AG04450 (cell line): ENCODE measurements at regions not wholly inside any gene's neighbourhood (a gene's known extent, or its start where the extent isn't known, plus 50 kb on each side); places are given as distances from the start of the nearest gene placed in this dataset.
A peak's percentile ranks its signal among the peaks of the same experiment; 100 is the strongest.

Experiments
- CTCF ChIA-PET: fragments of 300-600, 350-600 bp; formaldehyde crosslinking; extraction: SDS; loops from one replicate; lab custom pipeline; 2022; ENCODE audit warnings: antibody characterized with exemption, inconsistent platforms; lab: Charles Lee
- POLR2A ChIA-PET: fragments of 350-600 bp; formaldehyde crosslinking; extraction: SDS; loops from one replicate; lab custom pipeline; 2021; ENCODE audit warnings: antibody characterized with exemption, inconsistent platforms; lab: Yijun Ruan, JAX
- DNase-seq: peaks from one replicate; pipeline ENCODE4 v3.0.0-alpha.2; 2011; ENCODE audit warnings: low read depth, low spot score
- H3K27ac ChIP-seq: one replicate; pipeline ENCODE4 v1.5.1; 2012; ENCODE audit warnings: low read depth, low read length, control low read depth
- H3K27me3 ChIP-seq: one replicate; pipeline ENCODE4 v1.6.0; 2012; ENCODE audit warnings: low read length; ENCODE audit not compliant: control insufficient read depth, insufficient read depth
- H3K4me3 ChIP-seq: 2 replicates; pipeline ENCODE4 v1.5.1; 2011; ENCODE audit warnings: mild to moderate bottlenecking, low read depth, low read length, control low read depth
- H3K9me3 ChIP-seq: 2 replicates; pipeline ENCODE4 v1.5.1; 2012; ENCODE audit warnings: low read length; ENCODE audit not compliant: control insufficient read depth, insufficient read depth
- TF ChIP-seq, protein P1 (sequence below): IDR thresholded peaks from 2 replicates; pipeline ENCODE4 v1.5.1; 2011; ENCODE audit warnings: low read depth, low read length, control low read depth, inconsistent platforms

DNA sequence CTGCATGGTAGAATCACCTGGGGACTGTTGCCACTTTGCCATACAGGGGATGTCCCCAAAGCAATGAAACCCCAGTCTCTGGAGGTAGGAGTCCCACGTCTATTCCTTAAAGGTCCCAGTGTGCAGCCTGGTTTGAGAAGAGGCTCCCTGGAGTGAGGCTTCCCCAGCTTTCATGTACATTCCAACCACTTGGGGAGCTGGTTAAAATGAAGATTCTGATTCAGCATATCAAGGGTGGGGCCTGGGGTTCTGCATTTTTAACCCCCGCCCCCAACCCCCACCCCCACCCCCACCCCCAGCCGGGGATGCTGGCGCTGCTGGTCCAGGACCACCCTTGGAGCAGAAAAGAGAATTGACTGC, 241.2 kb downstream of the FOXL1 start:
- DNase-seq, result no peak
- Histone ChIP-seq H3K27me3 (peaks cover 5% of the 10 kb centered on the region), H3K27ac (no peak overlapping the region), H3K9me3 (no peaks in the 10 kb centered on the region; the same call in 1 of the 2 replicates), H3K4me3 (no peak overlapping the region)
- TF ChIP-seq, protein P1, sequence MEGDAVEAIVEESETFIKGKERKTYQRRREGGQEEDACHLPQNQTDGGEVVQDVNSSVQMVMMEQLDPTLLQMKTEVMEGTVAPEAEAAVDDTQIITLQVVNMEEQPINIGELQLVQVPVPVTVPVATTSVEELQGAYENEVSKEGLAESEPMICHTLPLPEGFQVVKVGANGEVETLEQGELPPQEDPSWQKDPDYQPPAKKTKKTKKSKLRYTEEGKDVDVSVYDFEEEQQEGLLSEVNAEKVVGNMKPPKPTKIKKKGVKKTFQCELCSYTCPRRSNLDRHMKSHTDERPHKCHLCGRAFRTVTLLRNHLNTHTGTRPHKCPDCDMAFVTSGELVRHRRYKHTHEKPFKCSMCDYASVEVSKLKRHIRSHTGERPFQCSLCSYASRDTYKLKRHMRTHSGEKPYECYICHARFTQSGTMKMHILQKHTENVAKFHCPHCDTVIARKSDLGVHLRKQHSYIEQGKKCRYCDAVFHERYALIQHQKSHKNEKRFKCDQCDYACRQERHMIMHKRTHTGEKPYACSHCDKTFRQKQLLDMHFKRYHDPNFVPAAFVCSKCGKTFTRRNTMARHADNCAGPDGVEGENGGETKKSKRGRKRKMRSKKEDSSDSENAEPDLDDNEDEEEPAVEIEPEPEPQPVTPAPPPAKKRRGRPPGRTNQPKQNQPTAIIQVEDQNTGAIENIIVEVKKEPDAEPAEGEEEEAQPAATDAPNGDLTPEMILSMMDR, result peak; percentile 48
- ChIA-PET CTCF (interaction anchor here (0.5 to 1.2 kb wide), 2 partner anchors 9 to 11 kb away, joined by 5 read pairs; no protein-coding TSS in a partner anchor), POLR2A (no interaction called here)

DNA sequence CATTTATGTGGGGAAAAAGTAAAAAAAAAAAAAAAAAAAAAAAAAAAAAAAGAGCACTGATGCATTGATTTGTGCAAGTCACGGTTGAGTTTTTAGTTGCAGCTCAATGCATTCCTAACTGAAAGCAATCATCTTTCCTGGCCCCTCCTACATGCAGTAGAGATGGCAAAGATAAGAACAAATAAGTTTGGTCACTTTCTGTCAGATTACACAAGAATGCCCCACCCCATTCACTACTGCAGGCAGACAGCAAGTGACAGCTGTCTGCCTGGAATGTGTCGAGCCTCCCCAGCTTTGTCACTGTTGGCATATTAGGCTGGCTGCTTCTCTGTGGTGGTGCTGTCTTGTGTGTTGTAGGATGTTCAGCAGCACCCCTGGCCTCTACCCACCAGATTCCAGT, 243.5 kb downstream of the FOXL1 start:
- ChIA-PET CTCF (no interaction called here), POLR2A (no interaction called here)
- Histone ChIP-seq H3K27me3 (peaks cover 5% of the 10 kb centered on the region), H3K27ac (no peak overlapping the region), H3K4me3 (no peak overlapping the region), H3K9me3 (no peaks in the 10 kb centered on the region; the same call in 1 of the 2 replicates)
- DNase-seq, result no peak
- TF ChIP-seq, protein P1, result no peak

DNA sequence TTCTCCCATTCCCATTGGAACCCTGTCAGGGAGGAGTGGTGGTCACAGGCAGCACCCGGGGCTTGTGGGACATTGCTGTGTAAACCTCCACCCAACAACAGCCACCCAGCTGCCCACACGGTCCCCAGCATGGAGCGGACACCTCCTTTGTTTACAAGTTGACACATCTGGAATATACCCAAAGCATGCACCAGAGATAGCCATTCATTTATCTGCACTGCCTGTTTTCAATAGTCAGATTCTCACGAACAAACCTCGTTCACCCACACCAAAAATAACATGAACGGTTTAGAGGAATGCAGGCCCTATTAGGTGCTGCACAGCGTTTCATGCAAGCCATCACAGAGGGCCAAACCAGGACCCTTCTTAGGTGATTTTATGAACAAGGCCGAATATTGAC, 244.8 kb downstream of the FOXL1 start:
- Histone ChIP-seq H3K27ac (no peak overlapping the region), H3K4me3 (no peak overlapping the region), H3K27me3 (peaks cover 3% of the 10 kb centered on the region), H3K9me3 (no peaks in the 10 kb centered on the region; the same call in 1 of the 2 replicates)
- no peak for DNase-seq
- POLR2A ChIA-PET, result no interaction called here
- CTCF ChIA-PET, result no interaction called here
- TF ChIP-seq, protein P1, result no peak

DNA sequence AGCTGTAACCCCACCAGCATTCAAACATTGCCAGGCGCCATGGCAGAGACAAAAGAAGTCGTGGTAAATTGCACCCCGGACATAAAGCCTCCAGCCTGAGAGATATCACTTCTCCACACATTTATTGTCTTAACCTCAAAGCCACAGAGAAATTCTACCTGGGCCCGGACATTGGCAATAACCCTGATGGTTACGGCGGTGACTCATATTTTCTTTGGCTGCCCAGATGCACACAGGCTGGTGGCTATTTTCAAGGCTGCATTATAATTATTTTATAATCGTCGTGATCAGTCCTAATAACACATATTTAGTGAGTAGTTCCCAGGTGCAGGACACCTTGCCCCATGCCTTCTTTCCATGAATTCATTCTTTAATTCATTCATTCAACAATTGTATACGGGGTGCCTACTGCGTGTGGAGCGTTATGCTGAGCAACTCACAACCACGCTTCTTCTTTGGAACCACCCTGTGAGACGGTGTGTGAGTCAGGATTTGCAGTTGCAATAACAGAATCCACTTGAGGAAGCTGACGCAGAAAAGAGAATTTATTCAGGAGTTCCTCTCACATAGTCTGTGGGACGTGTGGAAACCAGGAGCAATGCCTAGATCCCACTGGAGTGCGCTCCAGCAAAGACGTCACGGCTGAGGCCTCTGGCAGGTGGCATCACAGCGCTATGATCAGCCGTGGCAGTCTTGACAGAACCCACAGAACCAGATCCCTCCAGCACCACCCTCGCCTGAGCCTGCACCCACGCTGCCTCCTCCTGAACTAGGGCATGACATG, 245.7 kb downstream of the FOXL1 start:
- TF ChIP-seq, protein P1, result no peak
- CTCF ChIA-PET, result no interaction called here
- peak overlapping the region; percentile 21 for H3K27ac ChIP-seq
- no peaks in the 10 kb centered on the region for H3K27me3 ChIP-seq
- no peaks in the 10 kb centered on the region; the same call in 1 of the 2 replicates for H3K9me3 ChIP-seq
- POLR2A ChIA-PET, result no interaction called here
- peak; percentile 21 for DNase-seq
- no peak overlapping the region for H3K4me3 ChIP-seq

DNA sequence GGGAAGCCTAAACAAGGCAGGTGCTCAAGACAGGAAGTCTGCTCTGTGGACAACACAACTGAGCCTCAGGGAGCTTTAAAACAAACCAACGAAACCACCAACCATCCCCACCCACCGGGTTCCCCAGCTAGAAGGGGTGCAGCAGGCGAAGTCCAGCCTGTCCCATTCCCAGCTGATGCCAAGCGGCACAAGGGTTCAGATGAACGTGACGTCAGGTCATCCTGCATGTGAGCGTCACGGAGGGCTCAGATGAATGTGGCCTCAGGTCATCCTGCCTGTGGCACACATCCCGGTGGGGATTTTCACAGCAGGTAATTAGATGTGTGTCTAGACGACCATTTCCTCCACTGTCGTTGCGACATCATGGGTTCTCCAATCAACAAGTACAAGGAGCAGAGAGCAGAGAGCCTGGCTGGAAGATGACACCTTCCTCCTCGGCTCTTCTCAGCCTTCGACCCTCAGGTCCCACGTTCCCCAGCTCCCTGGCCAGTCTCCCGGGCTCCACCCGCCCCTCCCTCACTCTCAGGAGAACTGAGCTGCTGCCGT, 246.5 kb downstream of the FOXL1 start:
- H3K27me3 ChIP-seq, result no peaks in the 10 kb centered on the region
- no peak overlapping the region for H3K27ac ChIP-seq
- POLR2A ChIA-PET, result no interaction called here
- H3K4me3 ChIP-seq, result no peak overlapping the region
- TF ChIP-seq, protein P1, result no peak
- DNase-seq, result no peak
- no peaks in the 10 kb centered on the region; the same call in 1 of the 2 replicates for H3K9me3 ChIP-seq
- CTCF ChIA-PET, result interaction anchor here (0.5 kb wide), 1 partner anchor 50 kb away, joined by 5 read pairs; no protein-coding TSS in a partner anchor
